ENCODE measurements at regions not wholly inside any gene's neighbourhood (a gene's known extent, or its start where the extent isn't known, plus 50 kb on each side); places are given as distances from the start of the nearest gene placed in this dataset.

DNA sequence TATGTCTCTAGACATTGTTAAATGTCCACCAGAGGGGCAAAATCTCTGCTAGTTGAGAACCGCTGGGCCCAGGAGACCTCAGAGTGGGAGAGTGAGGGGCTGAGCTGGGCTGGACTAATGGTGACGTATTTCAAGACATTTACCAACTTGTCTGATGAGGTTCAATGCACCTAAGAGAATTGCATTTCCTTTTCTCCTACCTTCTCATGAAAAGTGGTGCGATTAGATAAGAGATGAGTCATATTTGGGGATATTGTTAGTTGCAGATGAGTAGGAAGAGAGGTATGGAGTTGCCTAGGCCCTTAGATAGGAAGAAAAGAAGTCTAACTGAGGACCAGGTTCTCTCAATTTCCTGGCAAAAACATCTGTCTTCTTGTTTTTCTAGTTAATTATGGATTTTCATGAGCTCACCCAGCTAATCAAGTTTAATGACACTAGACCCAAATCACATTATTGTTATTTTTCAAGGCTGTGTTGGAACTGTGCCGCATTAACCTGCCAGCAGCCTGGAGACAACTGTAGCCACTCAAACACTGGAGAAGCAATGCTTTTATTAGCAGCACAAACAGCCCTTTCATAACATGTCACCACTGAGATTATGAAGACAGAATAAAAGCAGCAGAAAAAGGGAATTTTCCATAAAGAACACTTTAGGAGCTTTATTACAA lies 144.2 kb downstream of the PDCD6IP start:
- TF ChIP-seq, protein P1, sequence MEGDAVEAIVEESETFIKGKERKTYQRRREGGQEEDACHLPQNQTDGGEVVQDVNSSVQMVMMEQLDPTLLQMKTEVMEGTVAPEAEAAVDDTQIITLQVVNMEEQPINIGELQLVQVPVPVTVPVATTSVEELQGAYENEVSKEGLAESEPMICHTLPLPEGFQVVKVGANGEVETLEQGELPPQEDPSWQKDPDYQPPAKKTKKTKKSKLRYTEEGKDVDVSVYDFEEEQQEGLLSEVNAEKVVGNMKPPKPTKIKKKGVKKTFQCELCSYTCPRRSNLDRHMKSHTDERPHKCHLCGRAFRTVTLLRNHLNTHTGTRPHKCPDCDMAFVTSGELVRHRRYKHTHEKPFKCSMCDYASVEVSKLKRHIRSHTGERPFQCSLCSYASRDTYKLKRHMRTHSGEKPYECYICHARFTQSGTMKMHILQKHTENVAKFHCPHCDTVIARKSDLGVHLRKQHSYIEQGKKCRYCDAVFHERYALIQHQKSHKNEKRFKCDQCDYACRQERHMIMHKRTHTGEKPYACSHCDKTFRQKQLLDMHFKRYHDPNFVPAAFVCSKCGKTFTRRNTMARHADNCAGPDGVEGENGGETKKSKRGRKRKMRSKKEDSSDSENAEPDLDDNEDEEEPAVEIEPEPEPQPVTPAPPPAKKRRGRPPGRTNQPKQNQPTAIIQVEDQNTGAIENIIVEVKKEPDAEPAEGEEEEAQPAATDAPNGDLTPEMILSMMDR (IDR thresholded peaks at IDR 0.05; ENCODE audit: low read depth, low read length) = no peak
- TF ChIP-seq EZH2phosphoT487 (IDR thresholded peaks at IDR 0.05; ENCODE audit: low read depth) = no peak
